ENCODE measurements at regions not wholly inside any gene's neighbourhood (a gene's known extent, or its start where the extent isn't known, plus 50 kb on each side); places are given as distances from the start of the nearest gene placed in this dataset.

DNA sequence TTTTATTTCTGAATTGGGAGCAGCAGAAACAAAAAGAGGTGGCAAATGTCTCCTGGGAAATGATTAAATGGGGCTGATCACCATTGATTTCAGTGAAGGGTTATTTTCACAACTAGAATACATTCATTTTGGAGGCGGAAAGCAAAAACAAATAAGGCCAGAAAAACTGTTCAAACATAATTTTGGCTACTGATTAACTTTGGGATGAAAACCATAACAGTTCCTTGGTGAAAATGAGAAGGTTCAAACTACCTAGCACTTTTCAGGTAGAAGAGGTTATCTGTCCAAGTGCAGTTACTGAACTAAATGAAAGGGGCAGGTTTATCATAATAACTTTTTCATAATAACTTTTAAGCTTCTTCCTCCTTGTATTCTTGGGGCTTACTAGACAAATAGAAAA lies 718.5 kb downstream of the CDH11 start:
- H2BK15ac ChIP-seq (ENCODE audit: low read depth, low read length) = no peak overlapping the region
- H3K79me1 ChIP-seq (ENCODE audit: insufficient read depth, low read depth, low read length, poor library complexity, severe bottlenecking) = no peaks in the 10 kb centered on the region
- H3K27me3 ChIP-seq (ENCODE audit: insufficient read depth, low read length) = no peaks in the 10 kb centered on the region
- no peak overlapping the region for H3K23ac ChIP-seq (ENCODE audit: insufficient read length, low read depth, low read length)
- no peaks in the 10 kb centered on the region for H4K20me1 ChIP-seq (ENCODE audit: control insufficient read depth, insufficient read depth, insufficient read length)
- no peak overlapping the region for H3T11ph ChIP-seq (ENCODE audit: low read length)
- no peaks in the 10 kb centered on the region for H3K79me2 ChIP-seq (ENCODE audit: insufficient read depth, low read length)
- H3K4ac ChIP-seq (ENCODE audit: low read depth, low read length) = no peak overlapping the region
- H3K4me1 ChIP-seq (ENCODE audit: insufficient read depth, low read length) = no peaks in the 10 kb centered on the region
- no peak overlapping the region for H2BK12ac ChIP-seq (ENCODE audit: insufficient read length, low read depth, low read length)
- Mint-ChIP-seq H3K27ac (no peak overlapping the region), H3K27me3 (ENCODE audit: low read depth) (no peaks in the 10 kb centered on the region), H3K36me3 (ENCODE audit: insufficient read depth in 1 of 3, low read depth in 3 of 3) (no peaks in the 10 kb centered on the region), H3K9me3 (no peaks in the 10 kb centered on the region), H3K4me3 (no peak overlapping the region), H3K4me1 (no peaks in the 10 kb centered on the region)
- no peak overlapping the region for H3K14ac ChIP-seq (ENCODE audit: insufficient read depth, low read length)
- H3K18ac ChIP-seq (ENCODE audit: insufficient read length, low read depth, low read length) = no peak overlapping the region
- no peak overlapping the region for H4K91ac ChIP-seq (ENCODE audit: insufficient read length, low read depth, low read length)
- no peak overlapping the region for H2BK20ac ChIP-seq (ENCODE audit: low read depth, low read length, poor library complexity, severe bottlenecking)
- no peak overlapping the region for H3K9ac ChIP-seq (ENCODE audit: extremely low read depth, insufficient read length, low read length)
- no peak overlapping the region for H2BK120ac ChIP-seq (ENCODE audit: low read depth, low read length, poor library complexity, severe bottlenecking)
- H2BK5ac ChIP-seq (ENCODE audit: insufficient read length, low read length) = no peak overlapping the region
- H2AK5ac ChIP-seq (ENCODE audit: insufficient read length, low read length) = no peak overlapping the region
- no peak for DNase-seq
- H3K27ac ChIP-seq (ENCODE audit: insufficient read length, low read depth, low read length) = no peak overlapping the region
- no peak overlapping the region for H4K5ac ChIP-seq (ENCODE audit: insufficient read length, low read depth, low read length)
- no peaks in the 10 kb centered on the region for H3K23me2 ChIP-seq (ENCODE audit: insufficient read length, low read depth, low read length, poor library complexity, severe bottlenecking)
- no peak overlapping the region for H2AFZ ChIP-seq (ENCODE audit: low read length)
- no peak overlapping the region for H3K4me2 ChIP-seq (ENCODE audit: insufficient read depth, insufficient read length, low read length)
- no peak overlapping the region for H4K8ac ChIP-seq (replicated peaks; ENCODE audit: insufficient read length, low read depth, low read length)
- no peaks in the 10 kb centered on the region for H3K9me3 ChIP-seq (ENCODE audit: control insufficient read depth, low read depth, low read length)
- TF ChIP-seq, protein P1, sequence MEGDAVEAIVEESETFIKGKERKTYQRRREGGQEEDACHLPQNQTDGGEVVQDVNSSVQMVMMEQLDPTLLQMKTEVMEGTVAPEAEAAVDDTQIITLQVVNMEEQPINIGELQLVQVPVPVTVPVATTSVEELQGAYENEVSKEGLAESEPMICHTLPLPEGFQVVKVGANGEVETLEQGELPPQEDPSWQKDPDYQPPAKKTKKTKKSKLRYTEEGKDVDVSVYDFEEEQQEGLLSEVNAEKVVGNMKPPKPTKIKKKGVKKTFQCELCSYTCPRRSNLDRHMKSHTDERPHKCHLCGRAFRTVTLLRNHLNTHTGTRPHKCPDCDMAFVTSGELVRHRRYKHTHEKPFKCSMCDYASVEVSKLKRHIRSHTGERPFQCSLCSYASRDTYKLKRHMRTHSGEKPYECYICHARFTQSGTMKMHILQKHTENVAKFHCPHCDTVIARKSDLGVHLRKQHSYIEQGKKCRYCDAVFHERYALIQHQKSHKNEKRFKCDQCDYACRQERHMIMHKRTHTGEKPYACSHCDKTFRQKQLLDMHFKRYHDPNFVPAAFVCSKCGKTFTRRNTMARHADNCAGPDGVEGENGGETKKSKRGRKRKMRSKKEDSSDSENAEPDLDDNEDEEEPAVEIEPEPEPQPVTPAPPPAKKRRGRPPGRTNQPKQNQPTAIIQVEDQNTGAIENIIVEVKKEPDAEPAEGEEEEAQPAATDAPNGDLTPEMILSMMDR (conservative IDR thresholded peaks at IDR 0.05) = no peak
- no CpG with 5 or more reads among the region's 1 CpG for WGBS (ENCODE audit: extremely low coverage, insufficient read length, low lambda C conversion rate)
- H3K56ac ChIP-seq (ENCODE audit: insufficient read length, low read depth, low read length) = no peak overlapping the region

Data from H9 (cell line).